HG03565 (cell line): ENCODE measurements at regions not wholly inside any gene's neighbourhood (a gene's known extent, or its start where the extent isn't known, plus 50 kb on each side); places are given as distances from the start of the nearest gene placed in this dataset.
"Not testable (repeated sequence)": the region's sequence is repeated elsewhere in the genome, so short reads cannot be mapped to it uniquely, and the experiment has no call there.

Experiments
- ATAC-seq: cut with Tn5 transposase; IDR thresholded peaks from one replicate; pipeline ENCODE4 v1.9.1; 2021; ENCODE audit warnings: mild to moderate bottlenecking, moderate library complexity; ENCODE audit not compliant: unreplicated experiment

GRCh38 chr11:123344790-123345357 is 85.2 kb upstream of the GRAMD1B start:
- ATAC-seq = no peak

- ATAC-seq = not testable (repeated sequence)
These were observed 85.9 kb upstream of the GRAMD1B start for GRCh38 chr11:123344188-123344587.

DNA sequence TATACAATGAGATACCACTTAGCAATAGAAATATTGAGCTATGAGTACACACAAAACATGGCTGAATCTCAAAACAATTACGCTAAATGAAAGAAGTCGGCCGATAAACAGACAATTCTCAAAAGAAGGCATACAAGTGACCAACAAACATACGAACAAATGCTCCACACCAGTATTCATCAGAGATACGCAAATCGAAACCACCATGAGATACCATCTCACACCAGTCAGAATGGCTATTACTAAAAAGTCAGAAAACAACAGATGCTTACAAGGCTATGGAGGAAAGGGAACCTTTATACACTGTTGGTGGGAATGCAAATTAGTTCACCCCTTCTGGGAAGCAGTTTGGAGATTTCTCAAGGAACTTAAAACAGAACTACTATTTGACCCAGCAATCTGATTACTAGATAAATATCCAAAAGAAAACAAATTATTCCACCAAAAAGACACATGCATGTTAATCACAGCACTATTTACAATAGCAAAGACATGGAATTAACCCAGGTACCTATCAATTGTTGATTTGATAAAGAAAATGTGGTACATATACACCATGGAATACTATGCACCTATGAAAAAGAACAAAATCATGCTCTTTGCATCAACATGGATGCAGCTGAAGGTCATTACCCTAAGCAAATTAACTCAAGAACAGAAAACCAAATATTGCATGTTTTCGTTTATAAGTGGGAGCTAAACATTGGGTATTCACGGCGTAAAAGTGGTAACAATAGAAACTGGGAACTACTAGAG is 90.9 kb upstream of the GRAMD1B start:
- ATAC-seq = no peak

DNA sequence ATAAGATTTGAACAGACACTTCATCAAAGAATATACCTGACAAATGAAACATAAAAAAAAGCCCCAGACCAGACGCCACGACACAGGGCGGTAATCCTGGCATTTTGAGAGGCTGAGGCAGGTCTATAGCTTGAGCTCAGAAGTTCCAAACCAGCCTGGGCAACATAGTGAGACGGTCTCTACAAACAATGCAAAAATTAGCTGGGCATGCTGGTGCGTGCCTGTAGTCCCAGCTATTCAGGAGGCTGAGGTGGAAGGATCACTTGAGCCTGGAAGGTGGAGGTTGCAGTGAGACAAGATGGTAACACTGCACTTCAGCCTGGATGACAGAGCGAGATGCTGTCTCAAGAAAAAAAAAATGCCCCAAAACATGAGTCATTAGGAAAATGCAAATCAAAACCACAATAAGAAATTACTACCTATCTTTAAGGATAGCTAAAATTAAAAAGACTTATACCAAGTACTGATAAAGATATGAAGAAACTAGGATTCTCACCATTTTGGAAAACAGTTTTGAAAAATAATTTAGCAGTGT is 91.7 kb upstream of the GRAMD1B start:
- no peak for ATAC-seq

DNA sequence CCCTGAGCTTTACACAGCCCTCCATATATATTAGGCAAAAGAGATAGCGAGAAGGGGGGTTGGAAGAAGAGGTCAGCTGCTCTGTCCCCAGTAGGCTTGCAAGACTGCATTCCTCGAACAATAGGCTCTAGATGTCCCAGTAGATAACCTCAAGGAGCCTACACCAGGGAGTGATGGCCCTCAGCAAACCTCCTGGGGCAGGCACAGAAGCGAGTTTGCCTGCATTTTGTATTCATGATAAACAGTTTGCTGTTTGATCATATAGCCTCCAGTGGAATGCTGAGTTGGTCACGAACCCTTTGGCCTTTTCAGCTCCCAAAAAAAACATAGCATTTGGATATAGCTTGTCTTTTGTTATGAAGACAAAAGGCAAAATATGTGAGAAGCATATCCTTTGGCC is 95.1 kb upstream of the GRAMD1B start:
- no peak for ATAC-seq

- ATAC-seq = not testable (repeated sequence)
These were observed 97.5 kb upstream of the GRAMD1B start for GRCh38 chr11:123332577-123332976.

- ATAC-seq = no peak
These were observed 99.1 kb upstream of the GRAMD1B start for GRCh38 chr11:123330948-123331347.

GRCh38 chr11:123330471-123330870 is 99.6 kb upstream of the GRAMD1B start:
- no peak for ATAC-seq

- ATAC-seq = no peak
These were observed 100.0 kb upstream of the GRAMD1B start for GRCh38 chr11:123330071-123330470.

DNA sequence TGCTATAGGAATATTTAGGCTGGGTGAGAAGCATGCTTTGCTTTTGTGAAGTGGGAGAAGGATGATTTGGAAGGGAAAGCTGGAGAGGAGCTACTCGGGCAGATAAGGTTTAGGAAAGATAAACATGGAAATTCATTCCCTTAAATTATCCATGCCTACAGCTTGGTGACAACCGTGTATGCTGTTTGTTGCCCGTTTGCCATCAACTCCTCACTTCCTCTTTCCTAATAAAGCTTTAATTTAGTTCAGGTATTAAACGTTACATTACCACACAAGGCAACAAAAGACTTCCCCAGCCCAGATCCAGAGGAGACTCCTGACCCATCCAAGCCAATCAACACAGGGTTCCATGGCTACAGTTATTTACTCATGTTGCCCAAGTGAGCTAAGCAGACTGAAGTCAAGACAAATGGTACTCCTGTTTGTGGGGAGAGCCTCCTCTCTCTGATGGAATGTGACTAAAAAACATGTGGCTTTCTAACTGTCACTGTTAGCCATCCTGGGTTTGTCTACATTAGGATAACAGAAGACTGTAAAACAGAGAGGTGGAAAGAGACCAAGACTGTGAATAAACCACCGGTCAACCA is 101.7 kb upstream of the GRAMD1B start:
- no peak for ATAC-seq

DNA sequence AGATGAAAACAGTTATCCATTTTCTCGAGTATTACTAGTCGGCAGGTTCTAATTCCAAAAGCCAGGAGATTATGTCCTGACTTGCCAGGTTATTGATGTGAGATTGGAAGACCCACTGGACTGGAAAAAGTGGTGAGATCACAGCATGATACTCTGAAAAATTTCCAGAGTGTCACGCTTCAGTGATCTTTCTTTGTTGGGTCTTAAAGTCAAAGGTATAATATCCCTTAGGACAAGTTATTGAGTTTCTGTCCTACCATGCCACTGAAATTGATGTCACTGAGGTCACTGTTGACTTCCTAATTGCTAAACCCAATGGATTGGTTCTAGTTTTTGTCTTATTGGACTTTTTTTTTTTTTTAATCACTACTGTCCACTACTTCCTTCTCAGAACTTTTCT is 104.5 kb upstream of the GRAMD1B start:
- ATAC-seq = no peak

DNA sequence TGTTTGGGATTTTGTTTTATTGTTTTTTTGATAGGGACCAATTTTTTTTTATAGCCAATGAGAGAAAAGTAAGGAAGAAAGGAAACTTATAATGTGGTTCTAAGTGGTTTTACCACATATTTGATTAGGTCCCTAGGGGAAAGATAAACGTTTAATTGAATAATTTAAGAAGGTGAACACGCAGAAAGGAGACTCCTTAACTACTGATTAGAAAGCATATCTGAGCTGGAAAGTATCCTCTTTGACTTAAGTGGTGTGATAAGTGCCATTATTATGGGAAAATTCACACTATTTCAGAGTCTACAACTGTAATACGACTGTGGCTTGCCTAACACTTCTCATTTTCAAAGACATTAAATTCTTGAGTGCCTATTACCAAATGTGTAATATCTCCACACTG is 106.5 kb upstream of the GRAMD1B start:
- no peak for ATAC-seq

- no peak for ATAC-seq
These were observed 108.4 kb upstream of the GRAMD1B start for GRCh38 chr11:123321636-123322035.

- ATAC-seq = no peak
These were observed 111.4 kb upstream of the GRAMD1B start for GRCh38 chr11:123318623-123319022.

DNA sequence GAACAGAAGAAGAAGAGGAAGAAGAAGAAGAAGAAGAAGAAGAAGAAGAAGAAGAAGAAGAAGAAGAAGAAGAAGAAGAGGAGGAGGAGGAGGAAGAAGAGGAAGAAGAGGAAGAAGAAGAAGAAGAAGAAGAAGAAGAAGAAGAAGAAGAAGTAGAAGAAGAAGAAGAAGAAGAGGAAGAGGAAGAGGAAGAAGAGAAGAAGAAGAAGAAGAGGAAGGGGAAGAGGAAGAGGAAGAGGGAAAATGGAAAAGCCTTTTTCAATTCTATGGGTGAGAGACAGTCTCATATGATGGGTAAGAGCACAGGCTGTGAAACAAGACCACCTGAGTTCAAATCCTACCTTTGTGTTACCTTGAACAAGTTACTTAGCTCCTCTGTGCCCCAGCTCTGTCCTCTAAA is 111.9 kb upstream of the GRAMD1B start:
- ATAC-seq = not testable (repeated sequence)

GRCh38 chr11:123316003-123316402 is 114.1 kb upstream of the GRAMD1B start:
- ATAC-seq = no peak

DNA sequence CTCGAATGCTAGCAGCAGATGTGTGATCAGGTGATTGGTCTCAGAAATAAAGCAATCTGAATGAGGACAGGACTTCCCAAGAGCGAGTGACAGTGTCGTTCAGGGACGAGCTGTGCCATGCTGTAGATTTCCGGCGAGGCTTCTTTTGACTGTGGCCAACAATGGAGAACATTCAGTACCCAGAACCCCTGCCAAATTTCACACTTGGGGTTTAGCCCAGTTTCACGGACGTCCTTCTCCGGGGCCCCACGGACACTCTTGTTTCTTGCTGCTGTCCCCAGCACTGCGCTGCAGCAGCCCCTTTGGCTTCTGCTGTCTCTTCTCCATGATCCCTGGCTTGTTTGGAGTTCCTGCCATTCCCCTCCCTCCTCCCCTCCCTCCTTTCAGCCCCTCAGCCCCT is 115.1 kb upstream of the GRAMD1B start:
- no peak for ATAC-seq

DNA sequence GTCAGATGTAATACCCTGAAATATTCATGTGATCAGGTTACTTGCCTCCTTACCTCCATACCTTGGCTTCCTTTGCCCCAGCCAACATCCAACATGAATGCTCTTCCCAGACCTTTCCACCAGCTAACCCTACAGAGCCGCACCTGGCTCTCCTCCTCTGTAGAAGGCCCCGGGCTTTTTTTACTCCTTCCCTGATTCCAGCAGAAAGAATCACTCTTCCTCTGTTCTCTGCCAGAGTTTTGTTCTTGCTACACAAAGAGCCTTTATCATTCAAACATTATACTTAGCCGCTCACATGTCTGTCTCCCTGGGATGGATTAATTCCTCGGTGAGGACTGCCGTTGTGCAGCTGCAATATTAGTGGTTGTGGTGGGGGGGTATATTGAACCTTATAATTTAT is 116.8 kb upstream of the GRAMD1B start:
- ATAC-seq = no peak

DNA sequence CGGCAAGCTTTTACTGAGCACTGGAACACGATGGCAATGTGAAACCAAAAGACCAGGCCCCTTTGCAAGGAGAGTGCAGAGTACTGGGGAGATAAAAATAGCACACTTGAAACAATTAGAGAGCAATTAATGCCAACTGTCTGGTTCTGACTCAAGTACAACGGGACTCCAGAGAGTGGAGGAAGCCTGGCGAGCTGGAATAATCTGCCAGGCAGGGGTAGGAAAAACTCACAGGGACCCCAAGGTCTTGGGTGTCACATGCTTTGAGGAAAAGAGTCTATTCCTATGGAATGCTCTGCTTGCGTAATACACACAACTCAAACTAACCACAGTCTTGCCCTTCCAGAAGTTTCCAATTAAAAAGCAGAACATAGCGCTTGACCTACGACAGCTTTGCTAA is 113.0 kb upstream of the CLMP start:
- no peak for ATAC-seq

GRCh38 chr11:123307276-123307675 is 112.2 kb upstream of the CLMP start:
- ATAC-seq = no peak

DNA sequence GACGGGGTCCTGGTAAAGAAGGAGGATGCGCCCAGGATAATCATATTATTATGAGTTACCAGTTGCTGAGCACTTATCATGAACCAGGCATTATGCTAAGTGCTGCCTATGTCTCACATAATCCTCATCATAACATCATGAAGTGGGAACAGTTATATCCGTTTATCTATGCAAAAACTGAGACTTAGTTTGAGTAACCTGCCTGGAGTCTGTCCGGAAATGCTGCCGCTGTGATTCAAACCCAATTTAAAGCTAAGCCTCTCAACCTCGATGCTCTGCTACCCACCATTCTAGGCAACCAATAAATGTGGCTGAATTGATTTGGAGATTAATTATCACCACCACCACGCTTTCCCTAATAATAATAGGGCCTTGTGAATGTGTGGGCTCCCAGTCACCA is 111.5 kb upstream of the CLMP start:
- no peak for ATAC-seq
